Keratinocyte (primary cell): ENCODE measurements at regions not wholly inside any gene's neighbourhood (a gene's known extent, or its start where the extent isn't known, plus 50 kb on each side); places are given as distances from the start of the nearest gene placed in this dataset.
"Not testable (repeated sequence)": the region's sequence is repeated elsewhere in the genome, so short reads cannot be mapped to it uniquely, and the experiment has no call there.

Experiments
- DNase-seq: peaks from one replicate; pipeline ENCODE4 v3.0.0-alpha.2; 2011; ENCODE audit warnings: low read depth, missing footprints, low spot score
- FAIRE-seq: peaks from 2 replicates; lab custom pipeline; 2011; peaks lifted over from hg19 to GRCh38; lab: Jason Lieb, UNC
- H2AFZ ChIP-seq: 2 replicates; pipeline ENCODE4 v1.6.0; 2012; ENCODE audit warnings: low read length, control low read depth, inconsistent platforms; ENCODE audit not compliant: control insufficient read depth
- H3K27ac ChIP-seq: 2 replicates; pipeline ENCODE4 v1.5.1; 2011; ENCODE audit warnings: low read length; ENCODE audit not compliant: control insufficient read depth, insufficient read depth
- H3K27me3 ChIP-seq: 3 replicates; pipeline ENCODE4 v1.6.0; 2011; ENCODE audit warnings: low read length; ENCODE audit not compliant: control insufficient read depth, insufficient read depth; ENCODE audit errors: extremely low read depth
- H3K36me3 ChIP-seq, 2 experiments: 2 replicates in 1 of 2; 3 replicates in 1 of 2; pipeline ENCODE4 v1.5.1; 2011; ENCODE audit warnings: low read length in 2 of 2, mild to moderate bottlenecking in 1 of 2; ENCODE audit not compliant: control insufficient read depth in 2 of 2, insufficient read depth in 2 of 2; ENCODE audit errors: extremely low read depth in 1 of 2
- H3K4me1 ChIP-seq: 3 replicates; pipeline ENCODE4 v1.5.1; 2011; ENCODE audit warnings: low read length; ENCODE audit not compliant: control insufficient read depth, insufficient read depth; ENCODE audit errors: extremely low read depth
- H3K4me2 ChIP-seq: 3 replicates; pipeline ENCODE4 v1.6.0; 2011; ENCODE audit warnings: low read depth, low read length; ENCODE audit not compliant: control insufficient read depth, insufficient read depth; ENCODE audit errors: extremely low read depth
- H3K4me3 ChIP-seq, 3 experiments: fragments of 200-600 bp in 1 of 3; sonication (generic) in 1 of 3; 2 replicates in 2 of 3; 3 replicates in 1 of 3; pipeline ENCODE4 v1.5.1; 2011 to 2016; ENCODE audit warnings: low read length in 3 of 3, mild to moderate bottlenecking in 3 of 3, control low read depth in 2 of 3, inconsistent platforms in 1 of 3, low read depth in 1 of 3, mixed read lengths in 1 of 3, mixed run types in 1 of 3, moderate library complexity in 1 of 3; ENCODE audit not compliant: control insufficient read depth in 2 of 3, insufficient read depth in 2 of 3; ENCODE audit errors: extremely low read depth in 1 of 3
- H3K79me2 ChIP-seq: 2 replicates; pipeline ENCODE4 v1.6.0; 2012; ENCODE audit warnings: low read length; ENCODE audit not compliant: control insufficient read depth, insufficient read depth
- H3K9ac ChIP-seq: 3 replicates; pipeline ENCODE4 v1.6.0; 2011; ENCODE audit warnings: low read length; ENCODE audit not compliant: control insufficient read depth, insufficient read depth; ENCODE audit errors: extremely low read depth
- H3K9me1 ChIP-seq: 3 replicates; pipeline ENCODE4 v1.6.0; 2011; ENCODE audit warnings: low read length; ENCODE audit not compliant: control insufficient read depth, insufficient read depth; ENCODE audit errors: extremely low read depth
- H3K9me3 ChIP-seq: 2 replicates; pipeline ENCODE4 v1.5.1; 2012; ENCODE audit warnings: low read depth, low read length; ENCODE audit not compliant: control insufficient read depth
- H4K20me1 ChIP-seq: 3 replicates; pipeline ENCODE4 v1.6.0; 2011; ENCODE audit warnings: low read length; ENCODE audit not compliant: control insufficient read depth, insufficient read depth; ENCODE audit errors: extremely low read depth
- EZH2 ChIP-seq: IDR thresholded peaks from one replicate; pipeline ENCODE4 v1.6.1; 2012; ENCODE audit warnings: inconsistent platforms, mild to moderate bottlenecking, low read length, moderate library complexity
- dilution Hi-C: fragments of 300-500 bp; cut with MboI; formaldehyde crosslinking; loops from one replicate; pipeline ENCODE4 v1.7.0; 2020; ENCODE audit warnings: low sequenced_read_pairs; ENCODE audit not compliant: extremely low pct_ligation_motif_present
- TF ChIP-seq, protein P1 (sequence below), 3 experiments: IDR thresholded peaks in 1 of 3; conservative IDR thresholded peaks in 1 of 3; optimal IDR thresholded peaks in 1 of 3; 2 replicates in 2 of 3; 3 replicates in 1 of 3; pipeline versions ENCODE3 to v1.5.1; 2011; ENCODE audit warnings: low read length in 3 of 3, mild to moderate bottlenecking in 3 of 3, moderate library complexity in 2 of 3, control low read depth in 1 of 3, inconsistent platforms in 1 of 3; ENCODE audit not compliant: insufficient read depth in 2 of 3; ENCODE audit errors: extremely low read depth in 1 of 3

DNA sequence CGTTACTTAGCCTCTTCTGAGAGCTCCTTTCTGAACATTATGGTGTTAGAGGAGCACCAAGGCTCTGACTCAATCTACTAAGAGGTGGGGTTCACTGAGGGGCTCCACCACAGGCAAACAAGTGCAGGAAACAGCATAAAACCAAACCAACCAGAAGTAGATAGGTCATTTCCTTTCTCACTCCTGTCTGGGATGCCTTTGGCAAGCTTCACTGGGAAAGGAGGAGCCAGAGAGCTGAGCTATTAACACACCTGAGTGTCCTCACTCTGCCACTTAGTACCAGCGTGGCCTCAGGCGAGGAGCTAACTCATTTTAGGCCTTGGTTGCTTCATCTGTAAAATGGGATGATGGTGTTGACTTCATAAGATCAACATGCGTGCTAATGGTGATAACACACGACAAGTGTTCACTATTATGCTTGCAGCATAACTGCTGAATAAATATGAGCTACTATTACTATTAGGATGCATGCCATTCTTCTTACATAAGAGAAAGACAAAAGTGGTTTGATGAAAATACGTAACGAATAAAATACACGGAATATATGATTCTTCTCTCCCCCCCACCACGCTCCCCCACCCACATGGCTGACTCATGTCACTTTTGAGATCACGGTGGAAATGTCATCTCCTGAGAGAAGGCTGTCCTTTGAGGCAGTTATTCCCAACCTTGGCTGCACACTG, 185.4 kb downstream of the BCAS1 start:
- no peak overlapping the region for H3K4me2 ChIP-seq
- H3K27ac ChIP-seq: no peak overlapping the region
- FAIRE-seq: no peak

DNA sequence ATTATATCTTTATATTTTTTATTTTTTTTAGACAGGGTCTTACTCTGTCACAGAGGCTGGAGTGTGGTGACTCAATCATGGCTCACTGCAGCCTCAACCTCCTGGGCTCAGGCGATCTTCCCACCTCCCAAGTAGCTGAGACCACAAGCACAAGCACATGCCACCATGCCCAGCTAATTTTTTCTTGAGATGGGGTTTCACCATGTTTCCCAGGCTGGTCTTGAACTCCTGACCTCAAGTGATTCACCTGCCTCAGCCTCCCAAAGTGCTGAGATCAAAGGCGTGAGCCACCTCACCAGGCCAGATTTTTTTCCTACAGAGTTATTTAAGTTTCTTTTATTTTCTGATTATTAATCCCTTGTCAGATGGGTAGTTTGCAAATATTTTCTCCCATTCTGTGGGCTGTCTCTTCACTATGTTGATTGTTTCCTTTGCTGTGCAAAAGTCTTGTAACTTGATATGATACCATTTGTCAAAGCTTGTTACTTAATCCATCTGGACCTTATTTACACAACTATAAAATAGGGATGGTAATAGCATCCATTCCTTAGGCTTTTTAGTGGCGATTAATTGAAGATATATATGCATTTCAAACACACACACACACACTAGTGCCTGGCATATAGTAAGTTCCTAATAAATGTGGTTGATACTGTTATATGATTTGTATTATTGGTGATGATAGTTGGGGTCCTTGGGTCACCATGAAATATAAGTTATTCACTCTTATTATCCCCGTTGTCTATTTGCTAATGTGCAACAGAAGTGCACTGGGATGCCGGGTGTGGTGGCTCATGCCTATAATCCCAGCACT, 187.1 kb downstream of the BCAS1 start:
- no peaks in the 10 kb centered on the region for H4K20me1 ChIP-seq
- DNase-seq (no peak), FAIRE-seq (no peak)
- H3K9me1 ChIP-seq: no peaks in the 10 kb centered on the region
- no peak for TF ChIP-seq EZH2
- TF ChIP-seq, protein P1, sequence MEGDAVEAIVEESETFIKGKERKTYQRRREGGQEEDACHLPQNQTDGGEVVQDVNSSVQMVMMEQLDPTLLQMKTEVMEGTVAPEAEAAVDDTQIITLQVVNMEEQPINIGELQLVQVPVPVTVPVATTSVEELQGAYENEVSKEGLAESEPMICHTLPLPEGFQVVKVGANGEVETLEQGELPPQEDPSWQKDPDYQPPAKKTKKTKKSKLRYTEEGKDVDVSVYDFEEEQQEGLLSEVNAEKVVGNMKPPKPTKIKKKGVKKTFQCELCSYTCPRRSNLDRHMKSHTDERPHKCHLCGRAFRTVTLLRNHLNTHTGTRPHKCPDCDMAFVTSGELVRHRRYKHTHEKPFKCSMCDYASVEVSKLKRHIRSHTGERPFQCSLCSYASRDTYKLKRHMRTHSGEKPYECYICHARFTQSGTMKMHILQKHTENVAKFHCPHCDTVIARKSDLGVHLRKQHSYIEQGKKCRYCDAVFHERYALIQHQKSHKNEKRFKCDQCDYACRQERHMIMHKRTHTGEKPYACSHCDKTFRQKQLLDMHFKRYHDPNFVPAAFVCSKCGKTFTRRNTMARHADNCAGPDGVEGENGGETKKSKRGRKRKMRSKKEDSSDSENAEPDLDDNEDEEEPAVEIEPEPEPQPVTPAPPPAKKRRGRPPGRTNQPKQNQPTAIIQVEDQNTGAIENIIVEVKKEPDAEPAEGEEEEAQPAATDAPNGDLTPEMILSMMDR (optimal IDR thresholded peaks at IDR 0.05 in 1 of 3, IDR thresholded peaks at IDR 0.05 in 1 of 3, conservative IDR thresholded peaks at IDR 0.05 in 1 of 3; ENCODE audit: extremely low read depth in 1 of 3, insufficient read depth in 2 of 3, low read length in 3 of 3): no peak
- dilution Hi-C loops: no loop called here
- H3K4me3 ChIP-seq: no peak overlapping the region
- H3K4me2 ChIP-seq: no peak overlapping the region
- no peak overlapping the region for H3K27ac ChIP-seq
- no peaks in the 10 kb centered on the region for H3K36me3 ChIP-seq
- peaks cover 2% of the 10 kb centered on the region for H3K4me1 ChIP-seq
- no peaks in the 10 kb centered on the region for H3K79me2 ChIP-seq
- no peaks in the 10 kb centered on the region for H3K9me3 ChIP-seq
- no peak overlapping the region for H3K9ac ChIP-seq
- no peak overlapping the region for H2AFZ ChIP-seq
- no peaks in the 10 kb centered on the region for H3K27me3 ChIP-seq

More for the DNA sequence above, 185.4 kb downstream of the BCAS1 start:
- H3K9me1 ChIP-seq: no peaks in the 10 kb centered on the region
- no peak overlapping the region for H3K9ac ChIP-seq
- no peaks in the 10 kb centered on the region for H3K79me2 ChIP-seq
- no peak overlapping the region for H3K4me3 ChIP-seq
- H3K4me1 ChIP-seq: peaks cover 2% of the 10 kb centered on the region
- no peak overlapping the region for H2AFZ ChIP-seq
- DNase-seq: no peak
- TF ChIP-seq, protein P1 (optimal IDR thresholded peaks at IDR 0.05 in 1 of 3, IDR thresholded peaks at IDR 0.05 in 1 of 3, conservative IDR thresholded peaks at IDR 0.05 in 1 of 3; ENCODE audit: extremely low read depth in 1 of 3, insufficient read depth in 2 of 3, low read length in 3 of 3): no peak
- TF ChIP-seq EZH2: no peak
- no peaks in the 10 kb centered on the region for H3K27me3 ChIP-seq
- dilution Hi-C loops: no loop called here
- no peaks in the 10 kb centered on the region for H3K36me3 ChIP-seq
- no peaks in the 10 kb centered on the region for H4K20me1 ChIP-seq
- no peaks in the 10 kb centered on the region for H3K9me3 ChIP-seq

DNA sequence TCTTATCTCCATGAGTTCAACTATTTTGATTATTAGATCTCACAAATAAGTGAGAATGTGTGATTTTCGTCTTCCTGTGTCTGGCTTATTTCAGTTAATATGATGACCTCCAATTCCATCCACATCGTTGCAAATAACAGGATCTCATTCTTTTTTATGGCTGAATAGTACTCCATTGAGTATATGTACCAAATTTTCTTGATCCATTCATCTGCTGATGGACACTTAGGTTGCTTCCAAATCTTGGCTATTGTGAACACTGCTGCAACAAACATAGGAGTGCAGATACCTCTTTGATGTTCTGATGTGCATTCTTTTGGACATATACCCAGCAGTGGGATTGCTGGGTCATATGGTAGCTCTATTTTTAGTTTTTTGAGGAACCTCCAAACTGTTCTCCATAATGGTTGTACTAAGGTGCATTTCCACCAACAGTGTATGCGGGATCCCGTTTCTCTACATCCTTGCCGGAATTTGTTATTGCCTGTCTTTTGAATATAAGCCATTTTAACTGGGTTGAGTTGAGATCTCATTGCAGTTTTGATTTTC, 187.9 kb downstream of the BCAS1 start:
- H4K20me1 ChIP-seq, H3K4me2 ChIP-seq, H3K36me3 ChIP-seq, H3K4me3 ChIP-seq, dilution Hi-C loops, H3K9me3 ChIP-seq, H3K27me3 ChIP-seq, H3K4me1 ChIP-seq, H2AFZ ChIP-seq, H3K27ac ChIP-seq, H3K9ac ChIP-seq, H3K9me1 ChIP-seq, DNase-seq, H3K79me2 ChIP-seq, FAIRE-seq: not testable (repeated sequence)
